Psoas muscle (tissue), 7 donors: ENCODE measurements at regions not wholly inside any gene's neighbourhood (a gene's known extent, or its start where the extent isn't known, plus 50 kb on each side); places are given as distances from the start of the nearest gene placed in this dataset.

Experiments
- ATAC-seq, 4 donors: fragments of 200-7000 bp; cut with Tn5 transposase; one replicate each; pipeline ENCODE4 v1.9.1; 2020; ENCODE audit warnings: moderate library complexity in 3 of 4, mild to moderate bottlenecking in 2 of 4
- DNase-seq, 2 donors: peaks; one replicate each; pipeline ENCODE4 v3.0.0-alpha.2; 2020
- H3K27ac ChIP-seq: fragments of 200-600 bp; one replicate; pipeline ENCODE4 v1.8.0; 2022
- H3K27me3 ChIP-seq, 3 donors: fragments of 200-600 bp in 1 of 3; one replicate each; pipeline versions ENCODE4 v1.6.1 to v1.8.0; 2013 to 2022; ENCODE audit warnings: low read length in 2 of 3, mild to moderate bottlenecking in 2 of 3, moderate library complexity in 1 of 3; ENCODE audit not compliant: insufficient read depth in 3 of 3
- H3K36me3 ChIP-seq, 2 donors: fragments of 200-600 bp in 1 of 2; one replicate each; pipeline versions ENCODE4 v1.6.1 to v1.8.0; 2013 to 2022; ENCODE audit warnings: low read depth in 1 of 2, mild to moderate bottlenecking in 1 of 2, moderate library complexity in 1 of 2; ENCODE audit not compliant: insufficient read depth in 1 of 2
- H3K4me1 ChIP-seq: fragments of 200-600 bp; one replicate; pipeline ENCODE4 v1.8.0; 2022
- H3K4me3 ChIP-seq: fragments of 200-600 bp; one replicate; pipeline ENCODE4 v1.8.0; 2022; ENCODE audit warnings: mild to moderate bottlenecking
- H3K9me3 ChIP-seq: fragments of 200-600 bp; one replicate; pipeline ENCODE4 v1.8.0; 2022
- WGBS, 3 donors: extraction: QIAGEN DNeasy Blood & Tissue Kit; methylation state at CpG; one replicate each; pipeline versions ENCODE4 v1.1.6 to v1.1.7; 2013; 5-methylcytosine and 5-hydroxymethylcytosine counted together
- intact Hi-C, 2 donors: fragments of 100-400 bp; cut with DNase I; formaldehyde crosslinking; loops; one replicate each; pipeline versions ENCODE4 v1.11.0 to v1.14.2; 2022
- TF ChIP-seq, protein P1 (sequence below): fragments of 200-600 bp; IDR thresholded peaks from one replicate; pipeline ENCODE4 v1.8.0; 2022; ENCODE audit warnings: antibody characterized with exemption
- donor health status: healthy with polysubstance abuse.
- donor health status: DM: no; HTN: no; CAD: no; lungs with moderate emphysema.
- donor health status: Bipolar disorder and iron deficiency.
- donor health status: healthy.
- donor health status: DM: yes; HTN: yes; CAD: no.
- donor health status: DM: no; HTN: no; CAD: no.
- donor health status: DM: yes; HTN: yes; CAD: no.

DNA sequence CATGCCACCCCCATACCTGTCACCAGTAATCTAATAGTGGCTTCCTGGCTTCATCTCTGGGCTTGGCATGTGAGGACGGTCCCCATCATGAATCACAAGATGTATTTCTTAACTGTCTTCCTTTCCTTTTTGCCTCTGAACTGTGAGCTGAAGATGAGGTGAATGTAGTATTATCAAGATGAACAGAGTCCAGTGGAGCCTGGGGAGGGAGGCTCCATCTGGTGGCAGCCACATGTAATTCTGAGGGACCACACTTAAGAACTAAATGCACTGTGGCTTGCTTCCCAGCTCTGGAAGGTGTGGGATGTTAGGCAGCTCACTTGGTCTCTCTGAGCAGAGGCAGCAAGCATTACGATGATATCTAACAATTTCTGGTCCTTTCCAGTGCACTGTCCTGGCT lies 354.9 kb upstream of the ASIC2 start:
- Histone ChIP-seq H3K4me1 (no peaks in the 10 kb centered on the region), H3K36me3 (no peaks in the 10 kb centered on the region), H3K4me3 (no peak overlapping the region), H3K9me3 (no peaks in the 10 kb centered on the region), H3K27ac (no peak overlapping the region), H3K27me3 (no peaks in the 10 kb centered on the region)
- intact Hi-C loops, result no loop called here
- ATAC-seq, result no peak
- TF ChIP-seq, protein P1, sequence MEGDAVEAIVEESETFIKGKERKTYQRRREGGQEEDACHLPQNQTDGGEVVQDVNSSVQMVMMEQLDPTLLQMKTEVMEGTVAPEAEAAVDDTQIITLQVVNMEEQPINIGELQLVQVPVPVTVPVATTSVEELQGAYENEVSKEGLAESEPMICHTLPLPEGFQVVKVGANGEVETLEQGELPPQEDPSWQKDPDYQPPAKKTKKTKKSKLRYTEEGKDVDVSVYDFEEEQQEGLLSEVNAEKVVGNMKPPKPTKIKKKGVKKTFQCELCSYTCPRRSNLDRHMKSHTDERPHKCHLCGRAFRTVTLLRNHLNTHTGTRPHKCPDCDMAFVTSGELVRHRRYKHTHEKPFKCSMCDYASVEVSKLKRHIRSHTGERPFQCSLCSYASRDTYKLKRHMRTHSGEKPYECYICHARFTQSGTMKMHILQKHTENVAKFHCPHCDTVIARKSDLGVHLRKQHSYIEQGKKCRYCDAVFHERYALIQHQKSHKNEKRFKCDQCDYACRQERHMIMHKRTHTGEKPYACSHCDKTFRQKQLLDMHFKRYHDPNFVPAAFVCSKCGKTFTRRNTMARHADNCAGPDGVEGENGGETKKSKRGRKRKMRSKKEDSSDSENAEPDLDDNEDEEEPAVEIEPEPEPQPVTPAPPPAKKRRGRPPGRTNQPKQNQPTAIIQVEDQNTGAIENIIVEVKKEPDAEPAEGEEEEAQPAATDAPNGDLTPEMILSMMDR, result peak; percentile 28
- 43 to 54% (median 46%) methylated on average over 2 of the region's 2 CpGs for WGBS, 3 donors
- DNase-seq, result no peak

GRCh38 chr17:33650304-33650703 lies 357.2 kb upstream of the ASIC2 start:
- Histone ChIP-seq H3K4me1 (no peaks in the 10 kb centered on the region), H3K36me3 (no peaks in the 10 kb centered on the region), H3K27me3 (peaks cover 0 to 4% (median 0%) of the 10 kb centered on the region in 3 donors), H3K4me3 (no peak overlapping the region), H3K27ac (no peak overlapping the region), H3K9me3 (no peaks in the 10 kb centered on the region)
- TF ChIP-seq, protein P1, result no peak
- intact Hi-C loops, result no loop called here
- WGBS, 3 donors, result 64 to 79% (median 71%) methylated on average over 5 of the region's 5 CpGs
- ATAC-seq (no peak), DNase-seq (no peak)

DNA sequence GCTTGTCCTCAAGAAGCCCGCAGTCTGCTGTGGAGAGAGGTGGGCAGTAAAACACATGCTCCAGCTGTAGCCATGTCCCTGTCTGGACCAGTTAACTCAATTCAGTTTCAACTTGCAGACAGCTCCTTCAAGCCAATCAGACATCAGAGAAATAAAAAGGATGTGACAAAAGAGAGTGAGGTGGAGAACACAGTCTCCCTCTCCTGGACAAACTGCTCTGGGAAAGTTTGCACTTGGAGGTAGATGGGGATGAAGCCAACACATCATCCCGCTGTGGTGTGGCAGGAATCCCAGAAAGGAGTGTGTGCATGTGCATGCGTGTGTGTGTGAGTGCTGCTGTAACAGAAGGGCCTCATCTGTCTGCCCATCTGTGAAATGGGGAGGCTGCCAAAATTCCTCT lies 358.6 kb upstream of the ASIC2 start:
- 59 to 65% (median 65%) methylated on average over 3 of the region's 3 CpGs for WGBS, 3 donors
- H3K36me3 ChIP-seq, result no peaks in the 10 kb centered on the region
- H3K27me3 ChIP-seq, result peaks cover 0 to 4% (median 0%) of the 10 kb centered on the region in 3 donors
- ATAC-seq, result no peak
- no peak overlapping the region for H3K27ac ChIP-seq
- H3K9me3 ChIP-seq, result no peaks in the 10 kb centered on the region
- no peak overlapping the region for H3K4me3 ChIP-seq
- no peak for DNase-seq
- intact Hi-C loops, result no loop called here
- H3K4me1 ChIP-seq, result no peaks in the 10 kb centered on the region
- TF ChIP-seq, protein P1, result no peak

- no peaks in the 10 kb centered on the region for H3K9me3 ChIP-seq
- WGBS, 3 donors, result 53 to 59% (median 55%) methylated on average over 6 of the region's 6 CpGs
- intact Hi-C loops, result no loop called here
- TF ChIP-seq, protein P1, result no peak
- H3K4me3 ChIP-seq, result no peak overlapping the region
- ATAC-seq (no peak), DNase-seq (no peak)
- peaks cover 0 to 4% (median 0%) of the 10 kb centered on the region in 3 donors for H3K27me3 ChIP-seq
- no peaks in the 10 kb centered on the region for H3K36me3 ChIP-seq
- H3K27ac ChIP-seq, result no peak overlapping the region
- no peaks in the 10 kb centered on the region for H3K4me1 ChIP-seq
Observed at GRCh38 chr17:33652731-33653398, 359.8 kb upstream of the ASIC2 start.

GRCh38 chr17:33653399-33653788 lies 360.3 kb upstream of the ASIC2 start:
- peaks cover 0 to 4% (median 0%) of the 10 kb centered on the region in 3 donors for H3K27me3 ChIP-seq
- no peaks in the 10 kb centered on the region for H3K36me3 ChIP-seq
- no peak overlapping the region for H3K4me3 ChIP-seq
- H3K4me1 ChIP-seq, result no peaks in the 10 kb centered on the region
- no peak overlapping the region for H3K27ac ChIP-seq
- TF ChIP-seq, protein P1, result no peak
- H3K9me3 ChIP-seq, result no peaks in the 10 kb centered on the region
- ATAC-seq (no peak), DNase-seq (no peak)
- intact Hi-C loops, result no loop called here
